ENCODE measurements at regions not wholly inside any gene's neighbourhood (a gene's known extent, or its start where the extent isn't known, plus 50 kb on each side); places are given as distances from the start of the nearest gene placed in this dataset.

DNA sequence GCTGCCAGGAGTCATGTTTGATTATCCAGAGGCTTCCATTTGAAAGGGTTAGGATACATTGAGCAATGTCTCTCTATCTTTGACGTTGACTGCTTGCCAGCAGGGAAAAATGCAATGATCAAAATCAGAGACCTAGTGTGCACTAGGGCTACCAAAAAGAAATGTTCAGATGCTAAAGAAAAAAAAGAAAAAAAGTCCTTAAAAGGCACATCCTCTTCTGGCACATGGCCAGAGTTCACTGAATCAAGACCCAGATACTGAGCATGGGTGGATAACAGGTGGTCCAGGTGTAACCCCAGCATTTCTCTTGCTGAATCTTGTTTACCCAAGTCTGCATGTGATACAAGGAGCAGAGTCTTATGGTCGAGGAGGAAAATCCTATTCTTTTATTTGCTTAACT is 899.3 kb downstream of the SORCS3 start:
- intact Hi-C loops (cut with DNase I), result no loop called here
- no peak for TF ChIP-seq CTCF (IDR thresholded peaks at IDR 0.05)

GRCh38 chr10:105538874-105539273 is 897.8 kb downstream of the SORCS3 start:
- Histone ChIP-seq H3K4me1 (no peaks in the 10 kb centered on the region), H3K9me3 (no peaks in the 10 kb centered on the region), H3K4me3 (no peak overlapping the region), H3K36me3 (no peaks in the 10 kb centered on the region), H3K27ac (no peak overlapping the region), H3K27me3 (no peaks in the 10 kb centered on the region)
- no peak for TF ChIP-seq CTCF (IDR thresholded peaks at IDR 0.05)
- DNase-seq (no peak), ATAC-seq (no peak)
- intact Hi-C loops (cut with DNase I), result no loop called here

More for the DNA sequence above, 899.3 kb downstream of the SORCS3 start:
- no peak overlapping the region for H3K27ac ChIP-seq
- no peaks in the 10 kb centered on the region for H3K4me1 ChIP-seq
- no peaks in the 10 kb centered on the region for H3K9me3 ChIP-seq
- DNase-seq, result no peak
- H3K27me3 ChIP-seq, result no peaks in the 10 kb centered on the region
- H3K4me3 ChIP-seq, result no peak overlapping the region
- ATAC-seq, result no peak
- H3K36me3 ChIP-seq, result no peaks in the 10 kb centered on the region

GRCh38 chr10:105535478-105535877 is 894.4 kb downstream of the SORCS3 start:
- no peak for ATAC-seq
- Histone ChIP-seq H3K36me3 (no peaks in the 10 kb centered on the region), H3K27me3 (no peaks in the 10 kb centered on the region), H3K4me3 (no peak overlapping the region), H3K9me3 (no peaks in the 10 kb centered on the region), H3K4me1 (no peaks in the 10 kb centered on the region), H3K27ac (no peak overlapping the region)
- intact Hi-C loops (cut with DNase I), result no loop called here
- no peak for DNase-seq
- no peak for TF ChIP-seq CTCF (IDR thresholded peaks at IDR 0.05)

GRCh38 chr10:105534086-105534485 is 893.0 kb downstream of the SORCS3 start:
- H3K9me3 ChIP-seq, result no peaks in the 10 kb centered on the region
- intact Hi-C loops (cut with DNase I), result no loop called here
- H3K36me3 ChIP-seq, result no peaks in the 10 kb centered on the region
- no peaks in the 10 kb centered on the region for H3K27me3 ChIP-seq
- DNase-seq (no peak), ATAC-seq (no peak)
- H3K4me1 ChIP-seq, result no peaks in the 10 kb centered on the region
- TF ChIP-seq CTCF (IDR thresholded peaks at IDR 0.05), result no peak
- no peak overlapping the region for H3K27ac ChIP-seq
- no peak overlapping the region for H3K4me3 ChIP-seq

- TF ChIP-seq CTCF (IDR thresholded peaks at IDR 0.05), result no peak
- no peak overlapping the region for H3K27ac ChIP-seq
- no peak overlapping the region for H3K4me3 ChIP-seq
- ATAC-seq (no peak), DNase-seq (no peak)
- H3K36me3 ChIP-seq, result no peaks in the 10 kb centered on the region
- intact Hi-C loops (cut with DNase I), result no loop called here
- H3K27me3 ChIP-seq, result no peaks in the 10 kb centered on the region
- no peaks in the 10 kb centered on the region for H3K4me1 ChIP-seq
- no peaks in the 10 kb centered on the region for H3K9me3 ChIP-seq
Observed at GRCh38 chr10:105516511-105516910, 875.4 kb downstream of the SORCS3 start.

DNA sequence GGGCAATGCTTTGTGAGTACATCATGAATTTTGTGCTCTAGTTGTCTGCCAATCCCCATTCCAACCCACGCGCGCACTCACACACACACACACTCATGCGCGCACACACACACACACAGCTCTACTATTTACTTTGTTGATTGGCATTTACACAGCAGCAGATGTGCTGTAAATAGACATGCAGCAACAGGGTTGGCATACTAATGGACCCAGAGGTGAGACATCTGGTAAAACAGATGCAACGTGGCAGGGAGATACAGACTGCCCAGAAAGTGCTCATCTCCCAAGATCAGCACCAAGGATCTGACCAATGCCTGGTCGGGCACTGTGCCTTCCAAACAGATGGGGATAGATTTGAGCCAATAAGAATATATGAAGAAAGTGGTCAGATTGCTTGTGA is 873.0 kb downstream of the SORCS3 start:
- Histone ChIP-seq H3K27ac (no peak overlapping the region), H3K9me3 (no peaks in the 10 kb centered on the region), H3K27me3 (no peaks in the 10 kb centered on the region), H3K4me3 (no peak overlapping the region), H3K4me1 (no peaks in the 10 kb centered on the region), H3K36me3 (no peaks in the 10 kb centered on the region)
- no peak for TF ChIP-seq CTCF (IDR thresholded peaks at IDR 0.05)
- ATAC-seq (no peak), DNase-seq (no peak)
- intact Hi-C loops (cut with DNase I), result no loop called here
